ENCODE measurements at regions not wholly inside any gene's neighbourhood (a gene's known extent, or its start where the extent isn't known, plus 50 kb on each side); places are given as distances from the start of the nearest gene placed in this dataset.

- Histone ChIP-seq H3K4me2 (ENCODE audit: unreplicated experiment) (no peak overlapping the region), H3K9me2 (ENCODE audit: insufficient read depth) (no peaks in the 10 kb centered on the region), H3F3A (ENCODE audit: insufficient read depth) (no peaks in the 10 kb centered on the region), H3K27ac (no peak overlapping the region), H3K27me3 (replicated peaks; ENCODE audit: insufficient read depth) (peaks cover 68% of the 10 kb centered on the region), H3K36me3 (ENCODE audit: low read depth) (no peaks in the 10 kb centered on the region), H3K9ac (no peak overlapping the region), H3K4me1 (ENCODE audit: insufficient read depth) (no peaks in the 10 kb centered on the region), H2AFZ (no peak overlapping the region), H3K79me2 (ENCODE audit: insufficient read depth) (no peaks in the 10 kb centered on the region), H3K9me3 (ENCODE audit: low read depth) (no peaks in the 10 kb centered on the region), H3K4me3 (no peak overlapping the region), H4K20me1 (ENCODE audit: insufficient read depth) (no peaks in the 10 kb centered on the region)
- in situ Hi-C loops (cut with MboI): no loop called here
- no peak for TF ChIP-seq EZH2phosphoT487 (IDR thresholded peaks at IDR 0.05; ENCODE audit: insufficient read depth, low read depth)
- no peak for DNase-seq
- 54 to 63% methylated on average over 7 of the region's 7 CpGs for WGBS, 2 experiments (ENCODE audit: low coverage in 1 of 2, low lambda C conversion rate in 2 of 2, missing lambda C conversion rate in 2 of 2)
Observed at GRCh38 chr10:101284744-101285463, 55.6 kb upstream of the LBX1 start.

GRCh38 chr10:101285519-101286070 is 56.3 kb upstream of the LBX1 start:
- DNase-seq: no peak
- 18 to 24% methylated on average over 9 to 15 of the region's 15 CpGs for WGBS, 2 experiments (ENCODE audit: low coverage in 1 of 2, low lambda C conversion rate in 2 of 2, missing lambda C conversion rate in 2 of 2)
- Histone ChIP-seq H4K20me1 (ENCODE audit: insufficient read depth) (no peaks in the 10 kb centered on the region), H3K27me3 (replicated peaks; ENCODE audit: insufficient read depth) (peaks cover 75% of the 10 kb centered on the region), H3K9ac (no peak overlapping the region), H3K79me2 (ENCODE audit: insufficient read depth) (no peaks in the 10 kb centered on the region), H3F3A (ENCODE audit: insufficient read depth) (no peaks in the 10 kb centered on the region), H3K36me3 (ENCODE audit: low read depth) (no peaks in the 10 kb centered on the region), H3K4me1 (ENCODE audit: insufficient read depth) (no peaks in the 10 kb centered on the region), H3K9me3 (ENCODE audit: low read depth) (no peaks in the 10 kb centered on the region), H2AFZ (no peak overlapping the region), H3K9me2 (ENCODE audit: insufficient read depth) (no peaks in the 10 kb centered on the region), H3K27ac (no peak overlapping the region), H3K4me3 (no peak overlapping the region), H3K4me2 (ENCODE audit: unreplicated experiment) (no peak overlapping the region)
- TF ChIP-seq EZH2phosphoT487 (IDR thresholded peaks at IDR 0.05; ENCODE audit: insufficient read depth, low read depth): no peak
- no peak for TF ChIP-seq EZH2 (IDR thresholded peaks at IDR 0.05; ENCODE audit: insufficient read depth, poor library complexity, severe bottlenecking)
- in situ Hi-C loops (cut with MboI): no loop called here

GRCh38 chr10:101286248-101287046 is 57.2 kb upstream of the LBX1 start:
- no peak overlapping the region for H3K4me3 ChIP-seq
- H3K4me1 ChIP-seq (ENCODE audit: insufficient read depth): no peaks in the 10 kb centered on the region
- no peak overlapping the region for H3K4me2 ChIP-seq (ENCODE audit: unreplicated experiment)
- DNase-seq: no peak
- in situ Hi-C loops (cut with MboI): no loop called here
- H3K9me3 ChIP-seq (ENCODE audit: low read depth): no peaks in the 10 kb centered on the region
- H4K20me1 ChIP-seq (ENCODE audit: insufficient read depth): no peaks in the 10 kb centered on the region
- 49 to 51% methylated on average over 12 of the region's 12 CpGs for WGBS, 2 experiments (ENCODE audit: low coverage in 1 of 2, low lambda C conversion rate in 2 of 2, missing lambda C conversion rate in 2 of 2)
- no peak overlapping the region for H3K27ac ChIP-seq
- H2AFZ ChIP-seq: no peak overlapping the region
- H3K36me3 ChIP-seq (ENCODE audit: low read depth): no peaks in the 10 kb centered on the region
- H3K9ac ChIP-seq: no peak overlapping the region
- H3K79me2 ChIP-seq (ENCODE audit: insufficient read depth): no peaks in the 10 kb centered on the region
- TF ChIP-seq EZH2phosphoT487 (IDR thresholded peaks at IDR 0.05; ENCODE audit: insufficient read depth, low read depth) (no peak), EZH2 (IDR thresholded peaks at IDR 0.05; ENCODE audit: insufficient read depth, poor library complexity, severe bottlenecking) (no peak)
- no peaks in the 10 kb centered on the region for H3F3A ChIP-seq (ENCODE audit: insufficient read depth)
- peaks cover 82% of the 10 kb centered on the region for H3K27me3 ChIP-seq (replicated peaks; ENCODE audit: insufficient read depth)
- H3K9me2 ChIP-seq (ENCODE audit: insufficient read depth): no peaks in the 10 kb centered on the region

DNA sequence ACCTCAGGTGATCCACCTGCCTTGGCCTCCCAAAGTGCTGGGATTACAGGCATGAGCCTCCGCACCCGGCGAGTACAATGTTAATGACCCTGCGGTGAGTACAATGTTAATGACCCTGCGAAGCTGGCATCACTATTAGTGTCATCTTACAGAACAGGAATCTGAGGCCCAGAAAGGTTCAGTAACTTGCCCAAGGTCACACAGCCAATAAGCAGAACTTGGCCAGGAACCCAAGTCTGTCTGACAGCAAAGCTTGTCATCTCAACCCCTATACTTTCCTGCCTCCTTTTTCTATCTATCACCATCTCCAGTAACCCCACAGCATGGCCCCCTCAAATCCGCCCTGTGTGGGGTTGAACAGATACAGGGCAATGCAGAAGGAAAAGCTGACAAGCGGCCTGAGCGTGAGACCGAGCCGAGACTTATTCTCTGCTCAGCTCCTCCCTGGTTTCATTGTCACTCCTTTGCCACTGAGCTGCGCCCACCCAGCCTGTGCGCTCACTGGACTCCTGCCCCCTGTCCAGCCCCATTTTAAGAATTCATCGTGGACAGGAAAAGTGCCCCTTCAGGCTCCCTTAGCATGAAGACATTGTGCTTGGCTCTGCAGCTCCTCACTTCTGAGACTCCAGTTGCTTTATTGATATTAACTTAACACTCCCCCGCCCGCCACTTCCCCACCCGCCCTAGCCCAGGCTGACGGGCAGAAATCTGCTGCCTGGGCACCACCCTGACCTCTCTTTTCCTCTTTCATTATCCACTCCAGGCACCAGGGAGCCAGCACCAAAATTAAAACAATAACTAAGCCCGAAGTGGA is 58.1 kb upstream of the LBX1 start:
- no peak overlapping the region for H3K9ac ChIP-seq
- peaks cover 80% of the 10 kb centered on the region for H3K27me3 ChIP-seq (replicated peaks; ENCODE audit: insufficient read depth)

More for the DNA sequence above, 58.1 kb upstream of the LBX1 start:
- 31 to 36% methylated on average over 18 of the region's 18 CpGs for WGBS, 2 experiments (ENCODE audit: low coverage in 1 of 2, low lambda C conversion rate in 2 of 2, missing lambda C conversion rate in 2 of 2)
- DNase-seq: no peak
- TF ChIP-seq EZH2phosphoT487 (IDR thresholded peaks at IDR 0.05; ENCODE audit: insufficient read depth, low read depth): no peak
- no peak for TF ChIP-seq EZH2 (IDR thresholded peaks at IDR 0.05; ENCODE audit: insufficient read depth, poor library complexity, severe bottlenecking)
- H3F3A ChIP-seq (ENCODE audit: insufficient read depth): no peaks in the 10 kb centered on the region
- H3K79me2 ChIP-seq (ENCODE audit: insufficient read depth): no peaks in the 10 kb centered on the region
- H2AFZ ChIP-seq: no peak overlapping the region
- H3K27ac ChIP-seq: no peak overlapping the region
- H3K9me3 ChIP-seq (ENCODE audit: low read depth): no peaks in the 10 kb centered on the region
- 0 out of 2 replicates have a peak, but pooled peaks cover 3% of the 10 kb centered on the region for H3K4me1 ChIP-seq (ENCODE audit: insufficient read depth)
- in situ Hi-C loops (cut with MboI): no loop called here
- H3K36me3 ChIP-seq (ENCODE audit: low read depth): no peaks in the 10 kb centered on the region
- no peak overlapping the region for H3K4me3 ChIP-seq
- no peaks in the 10 kb centered on the region for H4K20me1 ChIP-seq (ENCODE audit: insufficient read depth)
- H3K9me2 ChIP-seq (ENCODE audit: insufficient read depth): no peaks in the 10 kb centered on the region
- no peak overlapping the region for H3K4me2 ChIP-seq (ENCODE audit: unreplicated experiment)
